ENCODE measurements at regions not wholly inside any gene's neighbourhood (a gene's known extent, or its start where the extent isn't known, plus 50 kb on each side); places are given as distances from the start of the nearest gene placed in this dataset.
"Not testable (repeated sequence)": the region's sequence is repeated elsewhere in the genome, so short reads cannot be mapped to it uniquely, and the experiment has no call there.

DNA sequence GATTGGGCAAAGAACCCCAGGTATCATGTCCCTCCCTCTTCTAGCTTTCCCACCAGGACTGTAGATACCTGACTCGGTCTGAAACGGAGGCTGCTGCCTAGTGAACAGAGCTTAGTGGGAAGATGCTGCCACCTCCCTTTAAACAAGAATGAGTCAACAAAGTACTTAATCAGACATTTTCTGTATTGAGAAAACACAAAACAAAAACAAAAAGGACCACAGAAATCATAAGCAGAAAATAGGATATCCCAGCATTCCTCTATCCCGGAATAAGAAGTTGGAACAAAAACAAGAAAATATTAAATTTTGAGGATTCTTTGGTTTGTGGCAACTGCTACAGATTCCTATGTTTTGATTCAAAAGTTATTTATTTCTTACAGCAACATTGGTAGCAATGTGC lies 51.7 kb upstream of the COL8A1 start:
- DNase-seq = no peak

DNA sequence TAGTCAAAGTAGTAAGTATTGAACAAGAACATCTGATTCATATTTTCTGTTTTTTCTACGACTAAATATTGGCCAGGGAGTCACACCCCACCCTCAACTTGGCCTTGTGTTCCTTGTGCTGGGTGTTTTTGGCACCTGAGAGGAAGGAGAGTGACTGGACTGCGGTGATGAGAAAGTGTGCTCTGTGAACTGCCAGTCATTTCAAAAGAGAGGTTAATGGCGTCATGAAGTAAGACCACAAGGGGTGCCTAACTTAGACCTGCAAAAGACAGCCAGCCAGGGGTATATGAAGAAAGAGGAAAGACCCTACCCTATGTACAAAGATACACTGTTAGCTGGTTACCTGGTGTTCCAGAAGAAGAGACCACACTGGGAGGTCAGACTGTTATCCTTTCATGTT lies 58.4 kb upstream of the COL8A1 start:
- DNase-seq = no peak

DNA sequence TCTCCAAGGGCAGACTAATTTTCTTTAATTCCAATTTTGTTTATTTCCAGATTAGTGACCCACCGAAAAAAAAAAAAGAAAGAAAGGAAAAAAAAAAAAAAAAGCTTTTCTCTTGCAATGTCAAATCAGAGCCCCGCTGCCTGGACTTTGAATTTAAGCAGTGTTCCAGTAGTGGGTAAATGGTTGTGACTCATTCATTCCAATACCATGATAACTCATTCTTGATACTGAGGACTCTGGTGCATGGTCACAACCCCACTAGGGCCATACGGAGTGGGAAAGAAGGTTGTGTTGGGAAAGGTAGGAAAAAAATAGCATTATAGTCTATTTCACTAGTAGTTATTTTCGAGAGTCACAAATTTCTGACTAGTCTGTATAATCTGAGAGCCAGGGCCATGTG lies 59.1 kb upstream of the COL8A1 start:
- DNase-seq = no peak

DNA sequence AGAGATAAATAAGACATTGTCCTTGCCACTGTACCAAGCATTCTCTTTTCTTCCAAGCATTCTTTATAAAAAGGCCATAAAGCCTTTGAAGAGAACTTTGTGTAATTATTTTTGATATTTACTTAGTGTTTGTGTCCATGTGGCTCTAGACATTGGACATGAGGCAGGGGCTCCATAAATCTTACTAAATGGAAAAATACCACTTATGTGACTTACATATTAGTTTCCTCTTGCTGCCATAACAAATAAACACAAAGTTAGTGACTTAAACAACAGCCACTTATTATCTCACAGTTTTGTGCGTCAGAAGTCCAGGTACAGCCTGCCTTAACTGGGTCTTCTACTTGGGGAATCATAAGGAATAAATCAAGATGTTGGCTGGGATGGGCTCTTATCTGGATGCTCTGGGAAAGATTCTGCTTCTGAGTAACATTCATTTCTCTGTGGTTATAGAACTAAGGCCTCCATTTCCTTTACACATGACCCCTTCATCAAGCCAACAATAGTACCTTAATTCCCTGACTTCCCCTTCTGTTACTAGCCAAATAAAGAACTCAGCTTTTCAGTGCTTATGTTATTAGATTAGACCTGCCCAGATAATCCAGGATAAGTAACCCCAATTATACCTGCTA lies 59.9 kb upstream of the COL8A1 start:
- no peak for DNase-seq

- DNase-seq = no peak
Observed at GRCh38 chr3:99576904-99577559, 61.4 kb upstream of the COL8A1 start.

GRCh38 chr3:99575683-99576082 lies 62.7 kb upstream of the COL8A1 start:
- DNase-seq = no peak

DNA sequence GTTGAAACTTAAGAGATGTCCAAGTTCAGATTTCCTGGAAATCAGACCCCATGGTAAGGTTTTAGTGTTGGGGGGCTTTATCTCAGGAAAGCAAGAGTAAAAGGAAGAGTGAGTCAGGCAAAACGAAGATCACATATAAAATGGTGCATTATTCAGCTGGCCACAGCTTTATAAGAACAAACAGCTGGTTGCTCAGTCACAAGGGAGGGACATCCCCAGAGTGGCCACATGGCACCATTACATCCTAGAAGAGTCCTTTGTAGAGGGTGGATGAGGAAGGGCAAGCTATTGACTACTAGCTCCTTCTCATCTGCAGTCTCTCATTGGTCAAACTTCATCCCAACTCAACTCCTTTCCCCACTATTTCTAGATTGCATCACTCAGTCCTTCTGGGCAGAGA lies 68.3 kb upstream of the COL8A1 start:
- no peak for DNase-seq

- no peak for DNase-seq
Observed at GRCh38 chr3:99568663-99569335, 69.6 kb upstream of the COL8A1 start.

DNA sequence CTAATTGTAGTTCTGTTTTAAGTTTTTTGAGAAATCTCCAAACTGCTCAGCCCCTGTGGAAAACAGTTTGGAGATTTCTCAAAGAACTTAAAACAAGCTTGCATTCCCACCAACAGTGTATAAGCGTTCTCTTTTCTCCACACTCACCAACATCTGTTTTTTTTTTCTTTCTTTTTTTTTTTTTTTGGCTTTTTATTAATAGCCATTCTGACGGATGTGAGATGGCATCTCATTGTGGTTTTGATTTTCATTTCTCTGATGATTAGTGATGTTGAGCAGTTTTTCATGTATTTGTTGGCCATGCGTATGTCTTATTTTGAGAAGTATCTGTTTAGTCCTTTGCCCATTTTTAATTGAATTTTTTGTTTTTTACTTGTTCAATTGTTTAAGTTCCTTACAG lies 73.1 kb upstream of the COL8A1 start:
- DNase-seq = no peak

DNA sequence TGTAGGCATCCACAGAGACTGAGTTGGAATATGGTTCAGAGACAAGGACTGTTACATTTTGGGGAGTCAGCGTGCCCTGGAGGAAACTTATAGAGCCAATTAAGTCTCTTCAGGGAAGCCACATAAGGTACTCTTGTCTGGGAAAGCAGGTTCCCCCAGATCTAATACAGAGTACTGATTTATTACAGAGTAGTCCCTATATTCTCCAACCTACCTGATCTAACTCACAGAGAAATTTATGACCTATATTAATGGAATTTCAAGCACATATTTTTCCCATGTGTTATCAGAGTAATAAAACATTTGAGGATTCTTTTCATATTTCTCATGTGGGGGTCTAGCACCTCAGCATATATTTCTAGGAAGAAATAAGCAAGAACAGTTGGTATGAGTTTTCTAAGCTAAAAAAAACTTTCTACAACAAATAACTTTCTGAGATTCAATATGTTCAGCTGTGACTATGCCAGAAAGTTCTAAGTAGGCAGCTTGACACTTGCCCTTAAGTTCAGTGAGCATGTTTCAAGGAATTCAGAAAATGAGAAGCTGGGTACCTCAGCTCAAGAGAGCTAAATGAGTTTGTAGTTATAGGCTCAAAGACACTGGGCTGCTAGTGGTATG lies 75.3 kb upstream of the COL8A1 start:
- no peak for DNase-seq

DNA sequence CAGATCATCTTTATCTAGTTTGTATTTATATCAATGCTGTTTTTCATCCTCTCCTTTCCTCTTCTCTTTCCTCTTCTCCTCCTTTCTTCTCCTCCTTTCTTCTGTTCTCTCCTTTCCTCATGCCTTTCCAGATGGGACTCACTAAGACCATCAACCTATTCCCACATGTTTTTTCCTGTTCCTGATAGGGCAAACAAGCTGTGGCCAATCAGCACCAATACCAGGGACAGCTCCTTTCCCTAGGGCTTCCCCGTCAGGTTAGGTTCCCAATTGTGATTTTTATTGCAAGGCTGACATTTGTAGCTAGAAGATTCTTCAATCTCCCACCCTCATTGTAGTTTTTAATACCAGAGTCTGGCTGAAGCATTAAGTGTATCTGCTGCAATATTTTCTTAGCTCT lies 76.3 kb upstream of the COL8A1 start:
- no peak for DNase-seq

GRCh38 chr3:99561056-99561455 lies 77.3 kb upstream of the COL8A1 start:
- DNase-seq = no peak

DNA sequence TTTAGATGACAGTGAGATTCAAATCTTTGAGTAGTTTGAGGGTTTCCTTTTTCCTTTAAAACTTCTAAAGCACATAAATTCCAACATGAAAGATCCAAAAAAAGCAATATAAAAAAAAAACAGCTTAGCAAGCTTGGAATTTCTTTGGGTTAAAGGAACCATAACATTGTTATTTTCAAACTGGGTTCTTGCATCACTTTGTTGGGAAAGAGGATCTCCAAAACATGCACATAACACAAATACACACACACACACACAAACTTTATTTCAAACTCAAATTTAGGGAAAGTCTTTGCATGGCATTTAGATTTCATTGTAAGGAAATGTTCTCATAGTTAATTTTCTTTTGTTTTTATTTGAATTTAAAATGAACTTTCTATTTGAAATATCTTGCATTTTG lies 79.2 kb upstream of the COL8A1 start:
- DNase-seq = no peak

GRCh38 chr3:99555885-99556284 lies 82.5 kb upstream of the COL8A1 start:
- not testable (repeated sequence) for DNase-seq

GRCh38 chr3:99551520-99551919 lies 86.9 kb upstream of the COL8A1 start:
- DNase-seq = no peak

DNA sequence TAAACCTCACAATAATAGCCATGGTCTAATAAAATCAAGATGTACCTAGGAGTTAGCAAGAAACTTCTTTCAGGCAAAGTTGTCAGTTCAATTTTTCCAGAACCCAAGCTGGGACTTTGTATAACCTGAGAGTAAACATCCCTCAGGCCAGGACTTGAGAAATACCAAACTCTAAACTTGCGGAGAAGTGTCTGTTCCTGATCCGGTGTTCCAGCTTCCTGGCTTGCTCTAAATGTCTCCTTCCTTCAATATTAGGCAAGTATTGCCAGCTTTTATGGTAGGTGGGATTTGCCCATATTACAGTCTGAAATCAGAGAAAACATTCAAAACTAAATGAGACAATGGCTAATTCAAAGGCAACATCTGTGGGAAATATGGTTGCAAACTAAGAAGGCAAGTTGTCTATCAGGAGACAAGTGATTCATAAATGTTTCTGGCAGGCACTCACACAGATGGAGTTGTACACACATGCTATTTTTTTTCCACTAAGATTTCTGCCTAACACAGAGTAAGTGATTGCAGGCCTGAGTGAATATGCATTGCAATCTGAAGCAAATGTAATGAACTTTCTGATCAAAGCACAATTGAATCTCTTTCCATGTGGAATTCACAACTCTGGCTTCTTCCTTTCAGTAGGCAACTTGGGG lies 88.3 kb upstream of the COL8A1 start:
- DNase-seq = no peak

DNA sequence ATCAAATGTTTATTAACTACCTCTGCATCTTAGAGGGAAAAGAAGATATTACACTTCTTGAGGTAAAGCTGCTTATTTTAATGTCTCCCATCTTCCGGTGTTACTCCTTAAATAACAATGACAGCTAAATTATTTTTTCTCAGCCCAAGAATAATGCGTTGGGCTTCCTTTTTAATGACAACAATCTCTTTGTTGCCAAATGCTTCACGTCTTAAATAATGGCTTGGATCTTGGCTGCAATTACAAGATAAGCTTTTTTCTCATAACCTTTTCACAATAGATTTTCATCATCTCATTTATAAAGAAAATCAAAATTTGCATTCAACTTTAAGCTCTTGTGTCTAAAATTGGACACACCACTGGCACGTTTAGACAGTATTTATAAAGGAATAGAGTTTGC lies 89.2 kb upstream of the COL8A1 start:
- no peak for DNase-seq

DNA sequence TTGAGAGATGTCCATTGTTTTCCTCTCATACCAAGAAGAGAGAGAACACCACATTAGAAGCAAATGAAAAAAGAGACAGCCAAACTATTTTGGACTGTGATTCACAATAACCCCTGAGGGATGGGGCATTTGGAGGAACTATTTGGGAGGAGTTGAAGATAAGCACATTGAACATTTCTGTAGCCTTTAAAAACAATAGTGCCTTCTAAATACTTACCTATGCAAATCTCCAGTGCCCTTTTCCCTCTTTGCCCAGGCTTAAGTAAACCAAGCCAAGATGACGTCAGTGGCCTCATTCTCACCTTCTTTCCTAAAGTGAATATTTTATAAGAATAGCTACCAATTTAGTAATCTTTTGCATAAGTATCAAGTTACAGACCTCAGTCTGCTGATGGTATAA lies 89.7 kb upstream of the COL8A1 start:
- DNase-seq = no peak

GRCh38 chr3:99545941-99546580 lies 92.3 kb upstream of the COL8A1 start:
- DNase-seq = no peak

DNA sequence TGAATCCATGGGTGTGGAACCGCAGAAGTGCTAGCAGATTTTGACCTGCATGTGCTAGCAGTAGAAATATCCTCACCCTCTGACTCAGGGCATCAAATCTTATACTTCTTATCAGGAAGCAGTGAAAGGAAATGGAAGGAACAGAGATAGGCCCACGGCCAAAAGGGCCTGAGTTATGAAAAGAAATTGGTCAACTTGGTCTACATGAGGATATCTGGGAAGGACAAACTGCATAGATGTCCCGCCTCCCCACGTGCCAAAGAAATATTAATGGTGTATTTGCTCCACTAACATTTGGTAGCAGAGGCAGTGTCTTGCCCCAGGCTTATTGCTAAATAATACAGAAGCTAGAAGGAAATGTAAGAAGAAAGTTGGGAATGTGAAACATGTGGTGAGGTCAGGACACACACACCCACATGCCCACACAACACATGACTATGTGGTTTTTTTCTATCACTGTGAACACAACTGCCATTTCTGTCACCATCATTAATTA lies 93.6 kb upstream of the COL8A1 start:
- no peak for DNase-seq

GRCh38 chr3:99543796-99544195 lies 94.6 kb upstream of the COL8A1 start:
- DNase-seq = no peak

- peak; percentile 1 for DNase-seq
Observed at GRCh38 chr3:99542767-99543518, 95.5 kb upstream of the COL8A1 start.
